ENCODE measurements at regions not wholly inside any gene's neighbourhood (a gene's known extent, or its start where the extent isn't known, plus 50 kb on each side); places are given as distances from the start of the nearest gene placed in this dataset.

DNA sequence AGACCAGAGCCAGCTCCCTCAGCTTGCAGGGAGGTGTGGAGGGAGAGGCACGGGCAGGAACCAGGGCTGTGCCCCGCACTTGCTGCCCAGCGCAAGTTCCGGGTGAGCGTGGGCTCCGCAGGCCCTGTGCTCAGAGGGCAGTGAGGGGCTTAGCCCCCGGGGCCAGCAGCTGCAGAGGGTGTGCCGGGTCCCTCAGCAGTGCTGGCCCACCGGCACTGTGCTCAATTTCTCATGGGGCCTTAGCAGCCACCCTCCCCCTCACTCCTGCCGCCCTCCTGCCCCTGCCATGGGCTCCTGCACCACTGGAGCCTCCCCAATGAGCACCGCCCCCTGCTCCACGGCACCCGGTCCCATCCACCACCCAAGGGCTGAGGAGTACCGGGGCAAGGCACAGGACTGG, 104.6 kb upstream of the SRD5A3 start:
- H3K9me3 ChIP-seq (ENCODE audit: control insufficient read depth, insufficient read depth, low read length) = no peaks in the 10 kb centered on the region
- no peak overlapping the region for H3K27ac Mint-ChIP-seq
- H3K4me1 ChIP-seq (ENCODE audit: control insufficient read depth, insufficient read depth, low read length) = no peaks in the 10 kb centered on the region
- H3K4me3 Mint-ChIP-seq = no peak overlapping the region
- no peak overlapping the region for H3K27ac ChIP-seq (ENCODE audit: low read length)
- no peak overlapping the region for H3K4me3 ChIP-seq (ENCODE audit: low read length)
- H3K9me3 Mint-ChIP-seq = peaks cover 8 to 11% of the 10 kb centered on the region in 2 donors
- peaks cover 3% of the 10 kb centered on the region for H3K27me3 ChIP-seq (ENCODE audit: control insufficient read depth, insufficient read depth, low read length)
- DNase-seq (no peak), ATAC-seq (no peak)
- WGBS (ENCODE audit: insufficient coverage) = 83% methylated on average over 14 of the region's 14 CpGs
- intact Hi-C loops (cut with micrococcal nuclease) = no loop called here
- TF ChIP-seq CTCF (IDR thresholded peaks at IDR 0.05) = no peak
- peaks cover 10% of the 10 kb centered on the region for H3K36me3 Mint-ChIP-seq
- H3K36me3 ChIP-seq (ENCODE audit: control insufficient read depth, insufficient read depth, low read length) = no peaks in the 10 kb centered on the region
- peaks cover 7 to 8% of the 10 kb centered on the region in 2 donors for H3K27me3 Mint-ChIP-seq (ENCODE audit: low read depth in 2 of 2)
- peaks cover 0 to 6% of the 10 kb centered on the region in 2 donors for H3K4me1 Mint-ChIP-seq

DNA sequence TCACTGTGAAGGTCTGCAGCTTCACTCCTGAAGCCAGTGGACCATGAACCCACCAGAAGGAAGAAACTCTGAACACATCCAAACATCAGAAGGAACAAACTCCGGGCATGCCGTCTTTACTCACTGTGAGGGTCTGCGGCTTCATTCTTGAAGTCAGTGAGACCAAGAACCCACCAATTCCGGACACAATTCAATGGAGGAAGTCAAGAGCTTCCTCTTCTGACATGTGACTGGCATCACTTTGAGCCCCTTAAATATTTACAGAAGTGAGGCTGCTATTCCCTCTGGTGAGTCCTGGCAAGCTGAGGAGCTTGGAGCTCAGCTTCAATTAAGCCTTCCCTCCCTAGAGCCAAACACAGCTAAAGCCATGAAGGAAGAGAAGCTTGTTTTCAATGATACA, 103.5 kb upstream of the SRD5A3 start:
- Mint-ChIP-seq H3K4me3 (no peak overlapping the region), H3K4me1 (peaks cover 0 to 6% of the 10 kb centered on the region in 2 donors), H3K27me3 (ENCODE audit: low read depth in 2 of 2) (peaks cover 7 to 8% of the 10 kb centered on the region in 2 donors), H3K27ac (no peak overlapping the region), H3K9me3 (peaks cover 8 to 11% of the 10 kb centered on the region in 2 donors), H3K36me3 (peaks cover 10% of the 10 kb centered on the region)
- no peaks in the 10 kb centered on the region for H3K9me3 ChIP-seq (ENCODE audit: control insufficient read depth, insufficient read depth, low read length)
- H3K4me1 ChIP-seq (ENCODE audit: control insufficient read depth, insufficient read depth, low read length) = no peaks in the 10 kb centered on the region
- ATAC-seq (no peak), DNase-seq (no peak)
- no peak overlapping the region for H3K27ac ChIP-seq (ENCODE audit: low read length)
- WGBS (ENCODE audit: insufficient coverage) = 13% methylated on average over 4 of the region's 4 CpGs
- H3K4me3 ChIP-seq (ENCODE audit: low read length) = no peak overlapping the region
- TF ChIP-seq CTCF (IDR thresholded peaks at IDR 0.05) = no peak
- H3K27me3 ChIP-seq (ENCODE audit: control insufficient read depth, insufficient read depth, low read length) = peaks cover 3% of the 10 kb centered on the region
- no peaks in the 10 kb centered on the region for H3K36me3 ChIP-seq (ENCODE audit: control insufficient read depth, insufficient read depth, low read length)
- intact Hi-C loops (cut with micrococcal nuclease) = no loop called here

DNA sequence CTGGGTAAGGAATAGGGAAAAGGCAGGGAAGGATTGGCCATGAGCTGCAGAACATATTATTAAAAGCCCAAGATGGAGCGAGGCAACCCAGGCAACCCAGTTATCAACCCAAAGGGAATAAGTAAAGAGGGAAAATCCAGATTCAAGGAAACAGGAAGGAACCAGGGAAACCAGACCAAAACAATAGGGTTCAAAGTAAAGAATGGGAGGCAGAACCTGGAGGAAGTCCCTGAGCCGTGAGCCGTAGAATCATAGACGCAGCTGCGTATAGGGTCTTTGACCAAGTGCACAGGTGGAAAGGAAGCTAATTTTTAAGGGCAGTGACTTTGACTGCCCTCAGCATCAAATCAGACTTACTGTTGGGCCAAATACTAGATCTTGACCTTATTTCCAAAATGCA, 98.5 kb upstream of the SRD5A3 start:
- no peaks in the 10 kb centered on the region for H3K4me1 ChIP-seq (ENCODE audit: control insufficient read depth, insufficient read depth, low read length)

More for the DNA sequence above, 98.5 kb upstream of the SRD5A3 start:
- ATAC-seq = no peak
- no peak for DNase-seq
- no peak for TF ChIP-seq CTCF (IDR thresholded peaks at IDR 0.05)
- 92% methylated on average over 5 of the region's 5 CpGs for WGBS (ENCODE audit: insufficient coverage)
- Histone ChIP-seq H3K36me3 (ENCODE audit: control insufficient read depth, insufficient read depth, low read length) (no peaks in the 10 kb centered on the region), H3K4me3 (ENCODE audit: low read length) (no peak overlapping the region), H3K27ac (ENCODE audit: low read length) (no peak overlapping the region), H3K9me3 (ENCODE audit: control insufficient read depth, insufficient read depth, low read length) (no peaks in the 10 kb centered on the region), H3K27me3 (ENCODE audit: control insufficient read depth, insufficient read depth, low read length) (no peaks in the 10 kb centered on the region)
- no peak overlapping the region for H3K4me3 Mint-ChIP-seq
- intact Hi-C loops (cut with micrococcal nuclease) = no loop called here
- H3K27ac Mint-ChIP-seq = no peak overlapping the region
- H3K4me1 Mint-ChIP-seq = no peaks in the 10 kb centered on the region
- peaks cover 5 to 13% of the 10 kb centered on the region in 2 donors for H3K27me3 Mint-ChIP-seq (ENCODE audit: low read depth in 2 of 2)
- H3K36me3 Mint-ChIP-seq = no peaks in the 10 kb centered on the region
- H3K9me3 Mint-ChIP-seq = peaks cover 0 to 2% of the 10 kb centered on the region in 2 donors

Data from natural killer cell (primary cell).